Sigmoid colon (tissue), 6 donors: ENCODE measurements at regions not wholly inside any gene's neighbourhood (a gene's known extent, or its start where the extent isn't known, plus 50 kb on each side); places are given as distances from the start of the nearest gene placed in this dataset.

ENCODE experiments used
- DNase-seq: peaks from one replicate; pipeline ENCODE4 v3.0.0-alpha.2; 2019
- H3K27ac ChIP-seq, 4 donors: fragments of 200-600 bp; sonication (generic); one replicate each; pipeline ENCODE4 v1.5.1; 2016 to 2019; ENCODE audit warnings: mild to moderate bottlenecking in 1 of 4
- H3K27me3 ChIP-seq, 3 donors: fragments of 200-600 bp; sonication (generic); one replicate each; pipeline ENCODE4 v1.5.1; 2019; ENCODE audit warnings: mild to moderate bottlenecking in 1 of 3
- H3K36me3 ChIP-seq, 4 donors: fragments of 200-600 bp; sonication (generic); one replicate each; pipeline ENCODE4 v1.5.1; 2016 to 2019
- H3K4me1 ChIP-seq, 4 donors: fragments of 200-600 bp; sonication (generic); one replicate each; pipeline ENCODE4 v1.5.1; 2017 to 2019
- H3K4me3 ChIP-seq, 4 donors: fragments of 200-600 bp; sonication (generic); one replicate each; pipeline ENCODE4 v1.5.1; 2017 to 2019; ENCODE audit warnings: mild to moderate bottlenecking in 2 of 4, moderate library complexity in 1 of 4
- H3K9me3 ChIP-seq, 4 donors: fragments of 200-600 bp in 3 of 4; sonication (generic) in 3 of 4; one replicate each; pipeline versions ENCODE4 v1.5.1 to v1.6.1; 2013 to 2019
- EP300 ChIP-seq, 4 donors: sonication (generic); formaldehyde crosslinking; IDR thresholded peaks; one replicate each; pipeline ENCODE4 v1.6.1; 2017; ENCODE audit warnings: antibody characterized with exemption in 4 of 4
- POLR2A ChIP-seq, 2 donors: fragments of 450-650 bp; IDR thresholded peaks; one replicate each; pipeline ENCODE4 v1.6.1; 2016; ENCODE audit warnings: antibody characterized with exemption in 2 of 2, mild to moderate bottlenecking in 2 of 2, moderate library complexity in 2 of 2
- POLR2AphosphoS5 ChIP-seq, 4 donors: sonication (generic); formaldehyde crosslinking; IDR thresholded peaks; one replicate each; pipeline ENCODE4 v1.6.1; 2017; ENCODE audit warnings: antibody characterized with exemption in 4 of 4
- WGBS, 2 donors: extraction: QIAGEN DNeasy Blood & Tissue Kit; methylation state at CpG; one replicate each; pipeline ENCODE4 v1.1.7; 2013; 5-methylcytosine and 5-hydroxymethylcytosine counted together
- intact Hi-C: fragments of 100-400 bp; cut with DNase I; formaldehyde crosslinking; loops from one replicate; pipeline ENCODE4 v1.15.1; 2023
- TF ChIP-seq, protein P1 (sequence below), 4 experiments: fragments of 450-650 bp in 3 of 4; fragments of 200-600 bp in 1 of 4; IDR thresholded peaks; one replicate each; pipeline ENCODE4 v1.5.1; 2016 to 2019; ENCODE audit warnings: antibody characterized with exemption in 4 of 4, mild to moderate bottlenecking in 3 of 4, moderate library complexity in 2 of 4
- donor health status: healthy with polysubstance abuse.
- donor health status: healthy.

- DNase-seq = no peak
- H3K36me3 ChIP-seq = no peaks in the 10 kb centered on the region
- H3K9me3 ChIP-seq = no peaks in the 10 kb centered on the region
- 93 to 94% methylated on average over 3 of the region's 3 CpGs for WGBS, 2 donors
- intact Hi-C loops = no loop called here
- no peaks in the 10 kb centered on the region for H3K4me1 ChIP-seq
- H3K4me3 ChIP-seq = no peak overlapping the region
- no peak overlapping the region for H3K27ac ChIP-seq
- TF ChIP-seq, protein P1, sequence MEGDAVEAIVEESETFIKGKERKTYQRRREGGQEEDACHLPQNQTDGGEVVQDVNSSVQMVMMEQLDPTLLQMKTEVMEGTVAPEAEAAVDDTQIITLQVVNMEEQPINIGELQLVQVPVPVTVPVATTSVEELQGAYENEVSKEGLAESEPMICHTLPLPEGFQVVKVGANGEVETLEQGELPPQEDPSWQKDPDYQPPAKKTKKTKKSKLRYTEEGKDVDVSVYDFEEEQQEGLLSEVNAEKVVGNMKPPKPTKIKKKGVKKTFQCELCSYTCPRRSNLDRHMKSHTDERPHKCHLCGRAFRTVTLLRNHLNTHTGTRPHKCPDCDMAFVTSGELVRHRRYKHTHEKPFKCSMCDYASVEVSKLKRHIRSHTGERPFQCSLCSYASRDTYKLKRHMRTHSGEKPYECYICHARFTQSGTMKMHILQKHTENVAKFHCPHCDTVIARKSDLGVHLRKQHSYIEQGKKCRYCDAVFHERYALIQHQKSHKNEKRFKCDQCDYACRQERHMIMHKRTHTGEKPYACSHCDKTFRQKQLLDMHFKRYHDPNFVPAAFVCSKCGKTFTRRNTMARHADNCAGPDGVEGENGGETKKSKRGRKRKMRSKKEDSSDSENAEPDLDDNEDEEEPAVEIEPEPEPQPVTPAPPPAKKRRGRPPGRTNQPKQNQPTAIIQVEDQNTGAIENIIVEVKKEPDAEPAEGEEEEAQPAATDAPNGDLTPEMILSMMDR (IDR thresholded peaks at IDR 0.05) = no peak
- no peak for TF ChIP-seq EP300 (IDR thresholded peaks at IDR 0.05)
- no peaks in the 10 kb centered on the region for H3K27me3 ChIP-seq
Measured at GRCh38 chr10:61337741-61338140, 115.4 kb downstream of the TMEM26 start.

DNA sequence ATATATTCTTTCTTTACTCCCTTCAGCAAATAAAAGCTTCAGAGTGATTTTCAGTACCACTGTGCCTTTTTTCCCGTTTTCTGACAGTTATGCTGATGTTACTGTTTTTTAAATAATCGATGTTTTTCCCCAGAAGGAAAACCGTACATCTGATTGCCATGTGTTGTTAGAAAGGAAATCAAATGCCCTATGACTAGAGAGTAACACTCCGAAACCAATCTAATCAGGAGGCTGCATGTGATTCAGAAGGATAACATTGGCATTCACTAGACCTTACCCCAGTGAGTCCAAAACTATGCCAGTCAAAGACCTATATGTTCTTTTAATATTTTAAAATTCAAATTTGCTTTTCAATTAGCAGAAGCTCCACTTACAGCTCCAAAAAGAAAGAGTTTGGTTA lies 116.3 kb downstream of the TMEM26 start:
- no peaks in the 10 kb centered on the region for H3K4me1 ChIP-seq
- H3K4me3 ChIP-seq = no peak overlapping the region
- H3K9me3 ChIP-seq = no peaks in the 10 kb centered on the region
- no peak for DNase-seq
- TF ChIP-seq POLR2AphosphoS5 (IDR thresholded peaks at IDR 0.05) = no peak
- no peak for TF ChIP-seq POLR2A (IDR thresholded peaks at IDR 0.05)
- H3K27ac ChIP-seq = no peak overlapping the region
- 87 to 90% methylated on average over 4 of the region's 4 CpGs for WGBS, 2 donors
- H3K36me3 ChIP-seq = no peaks in the 10 kb centered on the region
- H3K27me3 ChIP-seq = no peaks in the 10 kb centered on the region
- intact Hi-C loops = no loop called here

DNA sequence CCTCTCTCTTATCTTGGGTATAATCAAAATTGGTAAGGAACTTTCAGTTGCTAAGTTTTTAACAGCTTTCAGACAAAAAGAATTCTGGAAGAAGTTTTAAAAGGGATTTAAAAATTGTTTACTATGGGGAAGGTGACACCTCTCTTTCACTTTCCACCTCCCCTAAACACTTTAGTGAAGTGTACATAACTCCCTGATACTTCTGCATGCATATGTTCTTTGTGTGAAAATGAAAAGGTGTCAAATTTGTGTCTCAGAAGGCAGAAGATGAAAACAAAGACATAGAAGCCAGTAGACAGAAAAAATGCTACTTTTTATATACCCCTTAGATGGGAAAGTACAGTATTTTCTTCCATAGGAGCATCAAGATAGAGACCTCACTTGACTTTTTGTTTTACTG lies 117.8 kb downstream of the TMEM26 start:
- Histone ChIP-seq H3K27me3 (no peaks in the 10 kb centered on the region), H3K9me3 (no peaks in the 10 kb centered on the region), H3K4me3 (no peak overlapping the region), H3K4me1 (no peaks in the 10 kb centered on the region), H3K36me3 (no peaks in the 10 kb centered on the region), H3K27ac (no peak overlapping the region)
- TF ChIP-seq, protein P1 (IDR thresholded peaks at IDR 0.05) = no peak
- TF ChIP-seq EP300 (IDR thresholded peaks at IDR 0.05) (no peak), POLR2A (IDR thresholded peaks at IDR 0.05) (no peak), POLR2AphosphoS5 (IDR thresholded peaks at IDR 0.05) (no peak)
- DNase-seq = no peak
- intact Hi-C loops = no loop called here

DNA sequence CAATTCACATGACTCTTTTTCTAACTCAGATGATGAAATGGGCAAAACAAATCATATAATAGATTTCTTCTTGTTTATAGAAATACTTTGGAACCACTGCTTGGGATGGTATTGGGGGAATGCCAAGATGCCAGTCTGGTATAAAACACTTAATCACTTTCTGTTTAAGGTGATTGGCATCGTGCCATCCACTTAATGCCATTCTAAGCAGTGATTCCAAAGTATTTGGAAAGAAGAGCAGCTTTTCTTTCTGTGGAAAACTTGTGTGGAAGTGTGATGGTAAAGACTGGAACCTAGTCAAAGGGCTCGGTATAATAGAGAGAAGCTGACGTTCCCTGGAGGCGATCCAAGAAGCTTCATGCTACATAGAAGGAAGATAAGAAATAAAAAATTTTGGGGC lies 120.6 kb downstream of the TMEM26 start:
- Histone ChIP-seq H3K27ac (no peak overlapping the region), H3K27me3 (no peaks in the 10 kb centered on the region), H3K4me3 (no peak overlapping the region), H3K9me3 (peaks cover 0 to 2% (median 0%) of the 10 kb centered on the region in 4 donors), H3K36me3 (no peaks in the 10 kb centered on the region), H3K4me1 (no peaks in the 10 kb centered on the region)
- intact Hi-C loops = no loop called here
- 56 to 75% methylated on average over 4 of the region's 4 CpGs for WGBS, 2 donors
- no peak for DNase-seq
- TF ChIP-seq, protein P1 (IDR thresholded peaks at IDR 0.05) = no peak
- TF ChIP-seq POLR2AphosphoS5 (IDR thresholded peaks at IDR 0.05) (no peak), EP300 (IDR thresholded peaks at IDR 0.05) (no peak), POLR2A (IDR thresholded peaks at IDR 0.05) (no peak)

- intact Hi-C loops = no loop called here
- TF ChIP-seq, protein P1 (IDR thresholded peaks at IDR 0.05) = no peak
- TF ChIP-seq EP300 (IDR thresholded peaks at IDR 0.05) (no peak), POLR2AphosphoS5 (IDR thresholded peaks at IDR 0.05) (no peak), POLR2A (IDR thresholded peaks at IDR 0.05) (no peak)
- H3K36me3 ChIP-seq = no peaks in the 10 kb centered on the region
- no peak for DNase-seq
- H3K9me3 ChIP-seq = peaks cover 0 to 2% (median 0%) of the 10 kb centered on the region in 4 donors
- WGBS, 2 donors = 51 to 71% methylated on average over 3 of the region's 3 CpGs
- H3K4me3 ChIP-seq = no peak overlapping the region
- no peak overlapping the region for H3K27ac ChIP-seq
- H3K4me1 ChIP-seq = no peaks in the 10 kb centered on the region
- H3K27me3 ChIP-seq = no peaks in the 10 kb centered on the region
Measured at GRCh38 chr10:61330669-61331068, 122.5 kb downstream of the TMEM26 start.
